Hepatocyte (in vitro differentiated cells): ENCODE measurements at regions not wholly inside any gene's neighbourhood (a gene's known extent, or its start where the extent isn't known, plus 50 kb on each side); places are given as distances from the start of the nearest gene placed in this dataset.

ENCODE experiments used
- DNase-seq: peaks from one replicate; pipeline ENCODE4 v3.0.0-alpha.2; 2016; ENCODE audit warnings: low spot score
- H2AFZ ChIP-seq: fragments of 200-600 bp; sonication (generic); 2 replicates; pipeline ENCODE4 v1.6.0; 2016; ENCODE audit warnings: antibody characterized with exemption, mild to moderate bottlenecking
- H3K27ac ChIP-seq: fragments of 200-600 bp; sonication (generic); 2 replicates; pipeline ENCODE4 v1.5.1; 2016; ENCODE audit warnings: mild to moderate bottlenecking
- H3K27me3 ChIP-seq: fragments of 200-600 bp; sonication (generic); 2 replicates; pipeline ENCODE4 v1.6.1; 2016
- H3K36me3 ChIP-seq: fragments of 200-600 bp; sonication (generic); replicated peaks from 2 replicates; pipeline ENCODE4 v1.5.1; 2016; ENCODE audit warnings: low read depth; ENCODE audit not compliant: insufficient read depth
- H3K4me1 ChIP-seq: fragments of 200-600 bp; sonication (generic); 2 replicates; pipeline ENCODE4 v1.5.1; 2016; ENCODE audit warnings: mild to moderate bottlenecking, moderate library complexity; ENCODE audit not compliant: insufficient read depth
- H3K4me2 ChIP-seq: fragments of 200-600 bp; sonication (generic); 2 replicates; pipeline ENCODE4 v1.6.0; 2016
- H3K4me3 ChIP-seq: fragments of 200-600 bp; sonication (generic); 2 replicates; pipeline ENCODE4 v1.5.1; 2016; ENCODE audit warnings: mild to moderate bottlenecking
- H3K79me2 ChIP-seq: fragments of 200-600 bp; sonication (generic); 2 replicates; pipeline ENCODE4 v1.6.0; 2017; ENCODE audit warnings: mild to moderate bottlenecking
- H3K9me2 ChIP-seq: fragments of 200-600 bp; sonication (generic); replicated peaks from 2 replicates; pipeline ENCODE4 v1.6.0; 2017; ENCODE audit warnings: mild to moderate bottlenecking; ENCODE audit not compliant: insufficient read depth
- H3K9me3 ChIP-seq: fragments of 200-600 bp; sonication (generic); 2 replicates; pipeline ENCODE4 v1.5.1; 2016; ENCODE audit warnings: low read depth, mild to moderate bottlenecking
- H4K20me1 ChIP-seq: fragments of 200-600 bp; sonication (generic); 2 replicates; pipeline ENCODE4 v1.6.0; 2016; ENCODE audit warnings: mild to moderate bottlenecking; ENCODE audit not compliant: insufficient read depth, poor library complexity, severe bottlenecking
- CTCF ChIP-seq: fragments of 200-600 bp; sonication (generic); IDR thresholded peaks from 2 replicates; pipeline ENCODE4 v1.5.1; 2016; ENCODE audit warnings: antibody characterized with exemption, mild to moderate bottlenecking; ENCODE audit not compliant: poor library complexity
- EZH2 ChIP-seq: fragments of 200-600 bp; sonication (generic); IDR thresholded peaks from 2 replicates; pipeline ENCODE4 v1.6.1; 2016; ENCODE audit warnings: antibody characterized with exemption, mild to moderate bottlenecking, borderline replicate concordance
- EZH2phosphoT487 ChIP-seq: fragments of 200-600 bp; sonication (generic); IDR thresholded peaks from one replicate; pipeline ENCODE4 v1.6.1; 2018; ENCODE audit warnings: antibody characterized with exemption, mild to moderate bottlenecking, low read depth, moderate library complexity; ENCODE audit not compliant: unreplicated experiment, severe bottlenecking
- WGBS: methylation state at CpG from one replicate; pipeline ENCODE4 v1.1.6; 2016; ENCODE audit warnings: low lambda C conversion rate; ENCODE audit errors: missing lambda C conversion rate; 5-methylcytosine and 5-hydroxymethylcytosine counted together

GRCh38 chr17:53527473-53527872 is 295.3 kb upstream of the KIF2B start:
- no peaks in the 10 kb centered on the region for H3K4me1 ChIP-seq
- H3K4me2 ChIP-seq = no peak overlapping the region
- no peak overlapping the region for H3K4me3 ChIP-seq
- no peaks in the 10 kb centered on the region for H3K79me2 ChIP-seq
- H3K9me3 ChIP-seq = no peaks in the 10 kb centered on the region
- no peaks in the 10 kb centered on the region for H3K9me2 ChIP-seq
- DNase-seq = no peak
- H3K27ac ChIP-seq = no peak overlapping the region
- no peaks in the 10 kb centered on the region for H3K36me3 ChIP-seq
- H2AFZ ChIP-seq = no peak overlapping the region
- no peaks in the 10 kb centered on the region for H3K27me3 ChIP-seq
- no peaks in the 10 kb centered on the region for H4K20me1 ChIP-seq
- no peak for TF ChIP-seq EZH2

- Histone ChIP-seq H3K9me3 (no peaks in the 10 kb centered on the region), H3K4me1 (no peaks in the 10 kb centered on the region), H3K27ac (no peak overlapping the region), H3K4me3 (no peak overlapping the region), H3K4me2 (no peak overlapping the region), H2AFZ (no peak overlapping the region), H4K20me1 (no peaks in the 10 kb centered on the region), H3K27me3 (no peaks in the 10 kb centered on the region), H3K36me3 (no peaks in the 10 kb centered on the region), H3K9me2 (no peaks in the 10 kb centered on the region), H3K79me2 (no peaks in the 10 kb centered on the region)
- 91% methylated on average over 2 of the region's 2 CpGs for WGBS
- no peak for TF ChIP-seq CTCF
- TF ChIP-seq EZH2 = no peak
- TF ChIP-seq EZH2phosphoT487 = no peak
- no peak for DNase-seq
Measured at GRCh38 chr17:53525590-53525989, 297.1 kb upstream of the KIF2B start.

- peaks cover 3% of the 10 kb centered on the region for H3K9me3 ChIP-seq
- TF ChIP-seq CTCF (peak; percentile 36), EZH2phosphoT487 (no peak)
- H3K4me1 ChIP-seq = no peaks in the 10 kb centered on the region
- H3K27me3 ChIP-seq = no peaks in the 10 kb centered on the region
- H3K36me3 ChIP-seq = no peaks in the 10 kb centered on the region
- no peak overlapping the region for H3K4me2 ChIP-seq
- DNase-seq = peak; percentile 28
- 24% methylated on average over 3 of the region's 3 CpGs for WGBS
- no peak overlapping the region for H3K27ac ChIP-seq
- no peaks in the 10 kb centered on the region for H3K9me2 ChIP-seq
- no peak overlapping the region for H2AFZ ChIP-seq
- H3K79me2 ChIP-seq = no peaks in the 10 kb centered on the region
- no peak overlapping the region for H3K4me3 ChIP-seq
- no peaks in the 10 kb centered on the region for H4K20me1 ChIP-seq
Measured at GRCh38 chr17:53516636-53517035, 306.1 kb upstream of the KIF2B start.

GRCh38 chr17:53499277-53499676 is 323.4 kb upstream of the KIF2B start:
- no peaks in the 10 kb centered on the region for H3K9me2 ChIP-seq
- H3K9me3 ChIP-seq = no peaks in the 10 kb centered on the region
- no peaks in the 10 kb centered on the region for H3K79me2 ChIP-seq
- H3K4me1 ChIP-seq = no peaks in the 10 kb centered on the region
- no peak overlapping the region for H3K27ac ChIP-seq
- 56% methylated on average over 2 of the region's 2 CpGs for WGBS
- H2AFZ ChIP-seq = no peak overlapping the region
- H3K36me3 ChIP-seq = no peaks in the 10 kb centered on the region
- H3K27me3 ChIP-seq = no peaks in the 10 kb centered on the region
- TF ChIP-seq EZH2phosphoT487 (peak; percentile 92), CTCF (no peak), EZH2 (no peak)
- no peaks in the 10 kb centered on the region for H4K20me1 ChIP-seq
- no peak overlapping the region for H3K4me3 ChIP-seq
- no peak overlapping the region for H3K4me2 ChIP-seq
- peak; percentile 4 for DNase-seq
